Smooth muscle cell (in vitro differentiated cells): ENCODE measurements at regions not wholly inside any gene's neighbourhood (a gene's known extent, or its start where the extent isn't known, plus 50 kb on each side); places are given as distances from the start of the nearest gene placed in this dataset.

Experiments used
- DNase-seq: peaks from one replicate; lab custom pipeline; 2025; ENCODE audit not compliant: unreplicated experiment; lab: John Stamatoyannopoulos, UW
- H2AFZ ChIP-seq: fragments of 200-600 bp; sonication (generic); 2 replicates; pipeline ENCODE4 v1.6.0; 2016; ENCODE audit warnings: antibody characterized with exemption, low read depth, mild to moderate bottlenecking
- H3F3A ChIP-seq: fragments of 200-600 bp; sonication (generic); 2 replicates; pipeline ENCODE4 v1.6.0; 2017; ENCODE audit warnings: antibody characterized with exemption, low read depth
- H3K27ac ChIP-seq: fragments of 200-600 bp; sonication (generic); 2 replicates; pipeline ENCODE4 v1.5.1; 2016; ENCODE audit warnings: low read depth, mild to moderate bottlenecking
- H3K27me3 ChIP-seq: fragments of 200-600 bp; sonication (generic); 2 replicates; pipeline ENCODE4 v1.6.1; 2016; ENCODE audit warnings: low read depth, mild to moderate bottlenecking
- H3K36me3 ChIP-seq: fragments of 200-600 bp; sonication (generic); 2 replicates; pipeline ENCODE4 v1.5.1; 2016; ENCODE audit warnings: low read depth
- H3K4me1 ChIP-seq: fragments of 200-600 bp; sonication (generic); 2 replicates; pipeline ENCODE4 v1.5.1; 2016; ENCODE audit warnings: low read depth
- H3K4me2 ChIP-seq: fragments of 200-600 bp; sonication (generic); 2 replicates; pipeline ENCODE4 v1.6.0; 2016; ENCODE audit warnings: mild to moderate bottlenecking
- H3K4me3 ChIP-seq: fragments of 200-600 bp; sonication (generic); 2 replicates; pipeline ENCODE4 v1.5.1; 2016; ENCODE audit warnings: mild to moderate bottlenecking
- H3K79me2 ChIP-seq: fragments of 200-600 bp; sonication (generic); 2 replicates; pipeline ENCODE4 v1.6.0; 2016; ENCODE audit warnings: low read depth, mild to moderate bottlenecking
- H3K9ac ChIP-seq: fragments of 200-600 bp; sonication (generic); 2 replicates; pipeline ENCODE4 v1.6.0; 2016; ENCODE audit warnings: low read depth
- H3K9me3 ChIP-seq: fragments of 200-600 bp; sonication (generic); replicated peaks from 2 replicates; pipeline ENCODE4 v1.5.1; 2016; ENCODE audit warnings: low read depth
- H4K20me1 ChIP-seq: fragments of 200-600 bp; sonication (generic); 2 replicates; pipeline ENCODE4 v1.6.0; 2016; ENCODE audit warnings: low read depth
- CTCF ChIP-seq: fragments of 200-600 bp; sonication (generic); IDR thresholded peaks from 2 replicates; pipeline ENCODE4 v1.5.1; 2017; ENCODE audit warnings: borderline replicate concordance, mild to moderate bottlenecking, antibody characterized with exemption; ENCODE audit not compliant: insufficient read depth, poor library complexity, severe bottlenecking
- WGBS: methylation state at CpG from one replicate; pipeline ENCODE4 v1.1.7; 2016; ENCODE audit warnings: low lambda C conversion rate; 5-methylcytosine and 5-hydroxymethylcytosine counted together

GRCh38 chr2:196331851-196332250, 160.5 kb upstream of the STK17B start:
- DNase-seq, result no peak
- peak overlapping the region; percentile 53 for H3K27ac ChIP-seq

GRCh38 chr2:196333397-196333796, 162.0 kb upstream of the STK17B start:
- TF ChIP-seq CTCF, result no peak

More at GRCh38 chr2:196331851-196332250, 160.5 kb upstream of the STK17B start:
- no peak for TF ChIP-seq CTCF
- no peak overlapping the region for H3K4me3 ChIP-seq
- H2AFZ ChIP-seq, result no peak overlapping the region
- peak overlapping the region; percentile 12 for H3K4me2 ChIP-seq
- peaks cover 5% of the 10 kb centered on the region for H3K4me1 ChIP-seq
- no peaks in the 10 kb centered on the region for H3K9me3 ChIP-seq
- no peaks in the 10 kb centered on the region for H4K20me1 ChIP-seq
- 29% methylated on average over 4 of the region's 4 CpGs for WGBS
- peaks cover 4% of the 10 kb centered on the region for H3F3A ChIP-seq
- H3K27me3 ChIP-seq, result no peaks in the 10 kb centered on the region
- no peaks in the 10 kb centered on the region for H3K79me2 ChIP-seq
- no peaks in the 10 kb centered on the region for H3K36me3 ChIP-seq
- H3K9ac ChIP-seq, result no peak overlapping the region

GRCh38 chr2:196334710-196335109, 163.3 kb upstream of the STK17B start:
- Histone ChIP-seq H3K9me3 (no peaks in the 10 kb centered on the region), H3K9ac (peak overlapping the region; percentile 34), H3K4me1 (peaks cover 5% of the 10 kb centered on the region), H2AFZ (no peak overlapping the region), H3K27ac (peak overlapping the region; percentile 86), H3K4me3 (no peak overlapping the region), H3F3A (peaks cover 4% of the 10 kb centered on the region), H4K20me1 (no peaks in the 10 kb centered on the region), H3K27me3 (no peaks in the 10 kb centered on the region), H3K79me2 (no peaks in the 10 kb centered on the region), H3K36me3 (no peaks in the 10 kb centered on the region), H3K4me2 (peak overlapping the region; percentile 48)
- DNase-seq, result no peak
- no peak for TF ChIP-seq CTCF
- 69% methylated on average over 3 of the region's 3 CpGs for WGBS

More at GRCh38 chr2:196333397-196333796, 162.0 kb upstream of the STK17B start:
- no peak overlapping the region for H3K4me2 ChIP-seq
- peaks cover 5% of the 10 kb centered on the region for H3K4me1 ChIP-seq
- H3K79me2 ChIP-seq, result no peaks in the 10 kb centered on the region
- H3K9ac ChIP-seq, result no peak overlapping the region
- H2AFZ ChIP-seq, result no peak overlapping the region
- no peak overlapping the region for H3K4me3 ChIP-seq
- no peaks in the 10 kb centered on the region for H3K27me3 ChIP-seq
- H3K36me3 ChIP-seq, result no peaks in the 10 kb centered on the region
- H3K27ac ChIP-seq, result no peak overlapping the region
- peaks cover 4% of the 10 kb centered on the region for H3F3A ChIP-seq
- DNase-seq, result no peak
- H4K20me1 ChIP-seq, result no peaks in the 10 kb centered on the region
- no peaks in the 10 kb centered on the region for H3K9me3 ChIP-seq

GRCh38 chr2:196335221-196335634, 163.8 kb upstream of the STK17B start:
- no peaks in the 10 kb centered on the region for H3K27me3 ChIP-seq
- no peaks in the 10 kb centered on the region for H3K36me3 ChIP-seq
- no peak for DNase-seq
- H4K20me1 ChIP-seq, result no peaks in the 10 kb centered on the region
- H3K9ac ChIP-seq, result peak overlapping the region; percentile 34
- no peak for TF ChIP-seq CTCF
- H3K9me3 ChIP-seq, result no peaks in the 10 kb centered on the region
- H3F3A ChIP-seq, result peaks cover 4% of the 10 kb centered on the region
- H3K4me2 ChIP-seq, result peak overlapping the region; percentile 48
- WGBS, result 6% methylated on average over 6 of the region's 6 CpGs
- H2AFZ ChIP-seq, result no peak overlapping the region
- peaks cover 5% of the 10 kb centered on the region for H3K4me1 ChIP-seq
- H3K79me2 ChIP-seq, result no peaks in the 10 kb centered on the region
- H3K27ac ChIP-seq, result peak overlapping the region; percentile 86
- H3K4me3 ChIP-seq, result no peak overlapping the region
